ENCODE measurements at regions not wholly inside any gene's neighbourhood (a gene's known extent, or its start where the extent isn't known, plus 50 kb on each side); places are given as distances from the start of the nearest gene placed in this dataset.

DNA sequence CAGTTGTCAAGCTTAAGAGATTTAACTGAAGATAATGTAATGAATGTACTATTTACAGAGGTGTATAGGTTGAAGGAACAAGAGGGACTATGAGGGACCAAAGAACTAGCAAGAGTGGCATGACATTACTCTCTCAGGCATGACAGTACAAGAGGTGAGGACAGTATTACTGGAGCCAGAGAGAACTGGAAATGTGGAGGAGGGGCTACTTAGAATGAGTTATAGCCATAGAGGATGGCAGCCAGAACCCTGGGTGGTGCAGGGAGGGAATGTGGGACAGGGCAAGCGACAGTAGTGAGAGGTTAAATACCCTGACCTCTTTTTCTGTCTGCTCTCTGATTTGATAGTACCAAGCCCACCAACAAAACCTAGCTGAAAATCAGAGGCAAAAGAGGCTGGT is 122.6 kb upstream of the UGP2 start:
- TF ChIP-seq EP300 (IDR thresholded peaks at IDR 0.05; ENCODE audit: borderline replicate concordance) (no peak), TAF1 (IDR thresholded peaks at IDR 0.05; ENCODE audit: low read depth) (no peak), CEBPB (IDR thresholded peaks at IDR 0.05) (no peak), EGR1 (IDR thresholded peaks at IDR 0.05) (no peak), YY1 (IDR thresholded peaks at IDR 0.05; ENCODE audit: low read depth) (no peak), ZBTB7A (IDR thresholded peaks at IDR 0.05; ENCODE audit: low read depth) (no peak), CREB1 (IDR thresholded peaks at IDR 0.05; ENCODE audit: low read depth) (no peak), FOXM1 (IDR thresholded peaks at IDR 0.05; ENCODE audit: borderline replicate concordance, low read depth) (no peak)
- TF ChIP-seq, protein P1, sequence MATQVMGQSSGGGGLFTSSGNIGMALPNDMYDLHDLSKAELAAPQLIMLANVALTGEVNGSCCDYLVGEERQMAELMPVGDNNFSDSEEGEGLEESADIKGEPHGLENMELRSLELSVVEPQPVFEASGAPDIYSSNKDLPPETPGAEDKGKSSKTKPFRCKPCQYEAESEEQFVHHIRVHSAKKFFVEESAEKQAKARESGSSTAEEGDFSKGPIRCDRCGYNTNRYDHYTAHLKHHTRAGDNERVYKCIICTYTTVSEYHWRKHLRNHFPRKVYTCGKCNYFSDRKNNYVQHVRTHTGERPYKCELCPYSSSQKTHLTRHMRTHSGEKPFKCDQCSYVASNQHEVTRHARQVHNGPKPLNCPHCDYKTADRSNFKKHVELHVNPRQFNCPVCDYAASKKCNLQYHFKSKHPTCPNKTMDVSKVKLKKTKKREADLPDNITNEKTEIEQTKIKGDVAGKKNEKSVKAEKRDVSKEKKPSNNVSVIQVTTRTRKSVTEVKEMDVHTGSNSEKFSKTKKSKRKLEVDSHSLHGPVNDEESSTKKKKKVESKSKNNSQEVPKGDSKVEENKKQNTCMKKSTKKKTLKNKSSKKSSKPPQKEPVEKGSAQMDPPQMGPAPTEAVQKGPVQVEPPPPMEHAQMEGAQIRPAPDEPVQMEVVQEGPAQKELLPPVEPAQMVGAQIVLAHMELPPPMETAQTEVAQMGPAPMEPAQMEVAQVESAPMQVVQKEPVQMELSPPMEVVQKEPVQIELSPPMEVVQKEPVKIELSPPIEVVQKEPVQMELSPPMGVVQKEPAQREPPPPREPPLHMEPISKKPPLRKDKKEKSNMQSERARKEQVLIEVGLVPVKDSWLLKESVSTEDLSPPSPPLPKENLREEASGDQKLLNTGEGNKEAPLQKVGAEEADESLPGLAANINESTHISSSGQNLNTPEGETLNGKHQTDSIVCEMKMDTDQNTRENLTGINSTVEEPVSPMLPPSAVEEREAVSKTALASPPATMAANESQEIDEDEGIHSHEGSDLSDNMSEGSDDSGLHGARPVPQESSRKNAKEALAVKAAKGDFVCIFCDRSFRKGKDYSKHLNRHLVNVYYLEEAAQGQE (IDR thresholded peaks at IDR 0.05; ENCODE audit: low read depth): no peak
- TF ChIP-seq, protein P2, sequence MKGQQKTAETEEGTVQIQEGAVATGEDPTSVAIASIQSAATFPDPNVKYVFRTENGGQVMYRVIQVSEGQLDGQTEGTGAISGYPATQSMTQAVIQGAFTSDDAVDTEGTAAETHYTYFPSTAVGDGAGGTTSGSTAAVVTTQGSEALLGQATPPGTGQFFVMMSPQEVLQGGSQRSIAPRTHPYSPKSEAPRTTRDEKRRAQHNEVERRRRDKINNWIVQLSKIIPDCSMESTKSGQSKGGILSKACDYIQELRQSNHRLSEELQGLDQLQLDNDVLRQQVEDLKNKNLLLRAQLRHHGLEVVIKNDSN (IDR thresholded peaks at IDR 0.05): no peak

Measured in Ishikawa (cell line).